Fibroblast of lung (primary cell): ENCODE measurements at regions not wholly inside any gene's neighbourhood (a gene's known extent, or its start where the extent isn't known, plus 50 kb on each side); places are given as distances from the start of the nearest gene placed in this dataset.

Experiments used
- CTCF ChIP-seq, 2 donors: IDR thresholded peaks in 1 of 2; conservative IDR thresholded peaks in 1 of 2; 1 replicate in 1 of 2; 2 replicates in 1 of 2; pipeline ENCODE4 v1.5.1; 2011 to 2012; ENCODE audit warnings: low read length in 2 of 2, control low read depth in 1 of 2, inconsistent platforms in 1 of 2, low read depth in 1 of 2, mild to moderate bottlenecking in 1 of 2
- EZH2 ChIP-seq: IDR thresholded peaks from 2 replicates; pipeline ENCODE4 v1.5.1; 2012; ENCODE audit warnings: low read length, control low read depth, mild to moderate bottlenecking; ENCODE audit errors: missing control alignments

- TF ChIP-seq CTCF (conservative IDR thresholded peaks at IDR 0.05 in 1 of 2, IDR thresholded peaks at IDR 0.05 in 1 of 2; ENCODE audit: low read depth in 1 of 2, low read length in 2 of 2) (no peak), EZH2 (no peak)
Observed at GRCh38 chr9:107855164-107855563, 365.6 kb upstream of the KLF4 start.
